ENCODE measurements at regions not wholly inside any gene's neighbourhood (a gene's known extent, or its start where the extent isn't known, plus 50 kb on each side); places are given as distances from the start of the nearest gene placed in this dataset.
"Not testable (repeated sequence)": the region's sequence is repeated elsewhere in the genome, so short reads cannot be mapped to it uniquely, and the experiment has no call there.

GRCh38 chr6:144360401-144360800, 75.3 kb downstream of the UTRN start:
- DNase-seq: peak; percentile 12 to 42

GRCh38 chr6:144361016-144361415, 75.9 kb downstream of the UTRN start:
- peak; percentile 48 to 77 for DNase-seq

- DNase-seq: peak; percentile 49 to 63
These were observed 77.2 kb downstream of the UTRN start for GRCh38 chr6:144362042-144363018.

GRCh38 chr6:144364208-144364720, 79.1 kb downstream of the UTRN start:
- peak; percentile 81 to 87 for DNase-seq

- DNase-seq: peak; percentile 28 to 59
These were observed 79.6 kb downstream of the UTRN start for GRCh38 chr6:144364782-144365181.

GRCh38 chr6:144365271-144365670, 80.1 kb downstream of the UTRN start:
- DNase-seq: peak; percentile 42 to 51

- not testable (repeated sequence) for DNase-seq
These were observed 84.6 kb downstream of the UTRN start for GRCh38 chr6:144369696-144370095.

- no peak for DNase-seq
These were observed 87.0 kb downstream of the UTRN start for GRCh38 chr6:144372116-144372515.

- no peak for DNase-seq
These were observed 87.8 kb downstream of the UTRN start for GRCh38 chr6:144372611-144373594.

GRCh38 chr6:144374525-144374924, 89.4 kb downstream of the UTRN start:
- DNase-seq: not testable (repeated sequence)

GRCh38 chr6:144377586-144378210, 92.6 kb downstream of the UTRN start:
- DNase-seq: no peak

- no peak for DNase-seq
These were observed 93.3 kb downstream of the UTRN start for GRCh38 chr6:144378437-144378836.

GRCh38 chr6:144379356-144379755, 94.2 kb downstream of the UTRN start:
- DNase-seq: peak; percentile 22 to 41

GRCh38 chr6:144381499-144381898, 96.4 kb downstream of the UTRN start:
- not testable (repeated sequence) for DNase-seq

- DNase-seq: no peak
These were observed 98.2 kb downstream of the UTRN start for GRCh38 chr6:144383336-144383735.

GRCh38 chr6:144384427-144384826, 99.3 kb downstream of the UTRN start:
- DNase-seq: no peak

- not testable (repeated sequence) for DNase-seq
These were observed 104.3 kb downstream of the UTRN start for GRCh38 chr6:144389474-144389873.

GRCh38 chr6:144390202-144390601, 105.1 kb downstream of the UTRN start:
- no peak for DNase-seq

- DNase-seq: no peak
These were observed 105.8 kb downstream of the UTRN start for GRCh38 chr6:144390886-144391285.

GRCh38 chr6:144392536-144392935, 107.4 kb downstream of the UTRN start:
- DNase-seq: no peak

- no peak for DNase-seq
These were observed 109.1 kb downstream of the UTRN start for GRCh38 chr6:144394210-144394609.

- DNase-seq: peak in 1 of 2 donors; percentile 15
These were observed 109.9 kb downstream of the UTRN start for GRCh38 chr6:144395014-144395413.

Data from inflammatory macrophage treated with lipopolysaccharide for 1 hour (primary cell).